GM23248 (cell line): ENCODE measurements at regions not wholly inside any gene's neighbourhood (a gene's known extent, or its start where the extent isn't known, plus 50 kb on each side); places are given as distances from the start of the nearest gene placed in this dataset.

ENCODE experiments used
- EZH2 ChIP-seq: fragments of 200-600 bp; sonication (generic); IDR thresholded peaks from 2 replicates; pipeline ENCODE4 v1.6.1; 2018; ENCODE audit warnings: antibody characterized with exemption, mild to moderate bottlenecking; ENCODE audit not compliant: insufficient read depth, poor library complexity, severe bottlenecking
- EZH2phosphoT487 ChIP-seq: fragments of 200-600 bp; sonication (generic); IDR thresholded peaks from 2 replicates; pipeline ENCODE4 v1.6.1; 2018; ENCODE audit warnings: antibody characterized with exemption, moderate library complexity, mild to moderate bottlenecking, low read depth; ENCODE audit not compliant: insufficient read depth

DNA sequence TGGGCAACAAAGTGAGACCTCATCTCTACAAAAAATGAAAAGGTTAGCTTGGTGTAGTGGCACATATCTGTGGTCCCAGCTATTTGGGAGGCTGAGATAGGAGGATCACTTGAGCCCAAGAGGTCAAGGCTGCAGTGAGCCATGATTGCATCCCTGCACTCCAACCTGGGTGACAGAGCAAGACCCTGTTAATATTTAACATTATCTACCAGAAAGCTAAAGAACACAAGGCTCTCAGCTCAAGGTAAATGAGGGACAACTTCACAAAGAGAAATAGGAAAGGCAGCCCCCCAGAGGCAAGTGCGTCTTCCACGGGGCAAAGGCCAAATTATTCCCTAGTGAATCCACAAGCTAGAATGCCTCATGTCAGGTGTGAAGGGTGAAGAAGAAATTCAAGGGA is 109.6 kb upstream of the PFKP start:
- TF ChIP-seq EZH2 (no peak), EZH2phosphoT487 (no peak)
